ENCODE measurements at regions not wholly inside any gene's neighbourhood (a gene's known extent, or its start where the extent isn't known, plus 50 kb on each side); places are given as distances from the start of the nearest gene placed in this dataset.

- Mint-ChIP-seq H3K36me3 (no peaks in the 10 kb centered on the region), H3K27me3 (no peaks in the 10 kb centered on the region), H3K9me3 (peaks cover 16% of the 10 kb centered on the region), H3K27ac (no peak overlapping the region), H3K4me3 (no peak overlapping the region), H3K4me1 (ENCODE audit: low read depth in 2 of 2) (no peaks in the 10 kb centered on the region)
- ATAC-seq: no peak
- DNase-seq (ENCODE audit: low spot score): no peak
Observed at GRCh38 chr2:142786918-142787702, 90.4 kb upstream of the KYNU start.

GRCh38 chr2:142782942-142783443, 94.5 kb upstream of the KYNU start:
- ATAC-seq (no peak), DNase-seq (ENCODE audit: low spot score) (no peak)
- H3K4me3 Mint-ChIP-seq: no peak overlapping the region
- H3K27ac Mint-ChIP-seq: no peak overlapping the region
- no peaks in the 10 kb centered on the region for H3K27me3 Mint-ChIP-seq
- peaks cover 3% of the 10 kb centered on the region for H3K9me3 Mint-ChIP-seq
- no peaks in the 10 kb centered on the region for H3K36me3 Mint-ChIP-seq
- H3K4me1 Mint-ChIP-seq (ENCODE audit: low read depth in 2 of 2): no peaks in the 10 kb centered on the region

- ATAC-seq (no peak), DNase-seq (ENCODE audit: low spot score) (no peak)
- Mint-ChIP-seq H3K27me3 (no peaks in the 10 kb centered on the region), H3K4me1 (ENCODE audit: low read depth in 2 of 2) (no peaks in the 10 kb centered on the region), H3K9me3 (peaks cover 3% of the 10 kb centered on the region), H3K4me3 (no peak overlapping the region), H3K27ac (no peak overlapping the region), H3K36me3 (no peaks in the 10 kb centered on the region)
Observed at GRCh38 chr2:142781146-142781545, 96.3 kb upstream of the KYNU start.

GRCh38 chr2:142778289-142778688, 99.2 kb upstream of the KYNU start:
- Mint-ChIP-seq H3K9me3 (peaks cover 5% of the 10 kb centered on the region), H3K27ac (no peak overlapping the region), H3K27me3 (no peaks in the 10 kb centered on the region), H3K4me1 (ENCODE audit: low read depth in 2 of 2) (no peaks in the 10 kb centered on the region), H3K36me3 (peaks cover 6% of the 10 kb centered on the region), H3K4me3 (no peak overlapping the region)
- no peak for DNase-seq (ENCODE audit: low spot score)
- ATAC-seq: no peak

- ATAC-seq (no peak), DNase-seq (ENCODE audit: low spot score) (no peak)
- no peak overlapping the region for H3K27ac Mint-ChIP-seq
- H3K36me3 Mint-ChIP-seq: peaks cover 6% of the 10 kb centered on the region
- H3K9me3 Mint-ChIP-seq: peaks cover 5% of the 10 kb centered on the region
- H3K4me1 Mint-ChIP-seq (ENCODE audit: low read depth in 2 of 2): no peaks in the 10 kb centered on the region
- no peak overlapping the region for H3K4me3 Mint-ChIP-seq
- no peaks in the 10 kb centered on the region for H3K27me3 Mint-ChIP-seq
Observed at GRCh38 chr2:142777742-142778141, 99.7 kb upstream of the KYNU start.

GRCh38 chr2:142769761-142770160, 107.7 kb upstream of the KYNU start:
- ATAC-seq (no peak), DNase-seq (ENCODE audit: low spot score) (no peak)
- H3K27ac Mint-ChIP-seq: no peak overlapping the region
- H3K27me3 Mint-ChIP-seq: no peaks in the 10 kb centered on the region
- no peaks in the 10 kb centered on the region for H3K4me1 Mint-ChIP-seq (ENCODE audit: low read depth in 2 of 2)
- no peaks in the 10 kb centered on the region for H3K36me3 Mint-ChIP-seq
- peaks cover 18% of the 10 kb centered on the region for H3K9me3 Mint-ChIP-seq
- no peak overlapping the region for H3K4me3 Mint-ChIP-seq

- Mint-ChIP-seq H3K27ac (no peak overlapping the region), H3K4me1 (ENCODE audit: low read depth in 2 of 2) (no peaks in the 10 kb centered on the region)
- ATAC-seq: no peak
Observed at GRCh38 chr2:142767847-142768246, 109.6 kb upstream of the KYNU start.

GRCh38 chr2:142758973-142759372, 118.5 kb upstream of the KYNU start:
- H3K9me3 Mint-ChIP-seq: peaks cover 14% of the 10 kb centered on the region
- H3K4me3 Mint-ChIP-seq: no peak overlapping the region
- ATAC-seq (no peak), DNase-seq (ENCODE audit: low spot score) (no peak)
- H3K4me1 Mint-ChIP-seq (ENCODE audit: low read depth in 2 of 2): no peaks in the 10 kb centered on the region
- no peaks in the 10 kb centered on the region for H3K27me3 Mint-ChIP-seq
- no peaks in the 10 kb centered on the region for H3K36me3 Mint-ChIP-seq
- no peak overlapping the region for H3K27ac Mint-ChIP-seq

More at GRCh38 chr2:142767847-142768246, 109.6 kb upstream of the KYNU start:
- H3K9me3 Mint-ChIP-seq: peaks cover 25% of the 10 kb centered on the region
- H3K27me3 Mint-ChIP-seq: no peaks in the 10 kb centered on the region
- no peak overlapping the region for H3K4me3 Mint-ChIP-seq
- no peaks in the 10 kb centered on the region for H3K36me3 Mint-ChIP-seq
- no peak for DNase-seq (ENCODE audit: low spot score)

- Mint-ChIP-seq H3K4me3 (no peak overlapping the region), H3K4me1 (ENCODE audit: low read depth in 2 of 2) (no peaks in the 10 kb centered on the region), H3K27me3 (no peaks in the 10 kb centered on the region), H3K9me3 (peaks cover 11% of the 10 kb centered on the region), H3K36me3 (no peaks in the 10 kb centered on the region), H3K27ac (no peak overlapping the region)
- ATAC-seq (no peak), DNase-seq (ENCODE audit: low spot score) (no peak)
Observed at GRCh38 chr2:142757111-142757510, 120.4 kb upstream of the KYNU start.

- H3K4me3 Mint-ChIP-seq: no peak overlapping the region
- H3K27ac Mint-ChIP-seq: no peak overlapping the region
- H3K27me3 Mint-ChIP-seq: no peaks in the 10 kb centered on the region
- DNase-seq (ENCODE audit: low spot score) (no peak), ATAC-seq (no peak)
- no peaks in the 10 kb centered on the region for H3K36me3 Mint-ChIP-seq
- H3K9me3 Mint-ChIP-seq: peaks cover 10% of the 10 kb centered on the region
- H3K4me1 Mint-ChIP-seq (ENCODE audit: low read depth in 2 of 2): no peaks in the 10 kb centered on the region
Observed at GRCh38 chr2:142756430-142756829, 121.0 kb upstream of the KYNU start.

GRCh38 chr2:142755191-142755590, 122.3 kb upstream of the KYNU start:
- no peak for ATAC-seq
- H3K9me3 Mint-ChIP-seq: peaks cover 9% of the 10 kb centered on the region
- no peak for DNase-seq (ENCODE audit: low spot score)
- no peak overlapping the region for H3K27ac Mint-ChIP-seq
- no peaks in the 10 kb centered on the region for H3K36me3 Mint-ChIP-seq
- H3K4me3 Mint-ChIP-seq: no peak overlapping the region
- H3K27me3 Mint-ChIP-seq: no peaks in the 10 kb centered on the region
- H3K4me1 Mint-ChIP-seq (ENCODE audit: low read depth in 2 of 2): no peaks in the 10 kb centered on the region

GRCh38 chr2:142754182-142754581, 123.3 kb upstream of the KYNU start:
- H3K27me3 Mint-ChIP-seq: no peaks in the 10 kb centered on the region
- H3K4me3 Mint-ChIP-seq: no peak overlapping the region
- H3K36me3 Mint-ChIP-seq: no peaks in the 10 kb centered on the region
- no peak for DNase-seq (ENCODE audit: low spot score)
- no peaks in the 10 kb centered on the region for H3K4me1 Mint-ChIP-seq (ENCODE audit: low read depth in 2 of 2)
- no peak for ATAC-seq
- peaks cover 7% of the 10 kb centered on the region for H3K9me3 Mint-ChIP-seq
- no peak overlapping the region for H3K27ac Mint-ChIP-seq

- Mint-ChIP-seq H3K4me1 (ENCODE audit: low read depth in 2 of 2) (no peaks in the 10 kb centered on the region), H3K9me3 (peaks cover 7% of the 10 kb centered on the region), H3K36me3 (no peaks in the 10 kb centered on the region), H3K27ac (no peak overlapping the region), H3K4me3 (no peak overlapping the region), H3K27me3 (no peaks in the 10 kb centered on the region)
- no peak for DNase-seq (ENCODE audit: low spot score)
- no peak for ATAC-seq
Observed at GRCh38 chr2:142750858-142751257, 126.6 kb upstream of the KYNU start.

GRCh38 chr2:142748559-142749099, 128.8 kb upstream of the KYNU start:
- H3K36me3 Mint-ChIP-seq: no peaks in the 10 kb centered on the region
- no peak overlapping the region for H3K4me3 Mint-ChIP-seq
- no peak for DNase-seq (ENCODE audit: low spot score)
- no peak overlapping the region for H3K27ac Mint-ChIP-seq
- H3K4me1 Mint-ChIP-seq (ENCODE audit: low read depth in 2 of 2): no peaks in the 10 kb centered on the region
- ATAC-seq: no peak
- H3K27me3 Mint-ChIP-seq: no peaks in the 10 kb centered on the region
- H3K9me3 Mint-ChIP-seq: peaks cover 7% of the 10 kb centered on the region
